ENCODE measurements at regions not wholly inside any gene's neighbourhood (a gene's known extent, or its start where the extent isn't known, plus 50 kb on each side); places are given as distances from the start of the nearest gene placed in this dataset.

DNA sequence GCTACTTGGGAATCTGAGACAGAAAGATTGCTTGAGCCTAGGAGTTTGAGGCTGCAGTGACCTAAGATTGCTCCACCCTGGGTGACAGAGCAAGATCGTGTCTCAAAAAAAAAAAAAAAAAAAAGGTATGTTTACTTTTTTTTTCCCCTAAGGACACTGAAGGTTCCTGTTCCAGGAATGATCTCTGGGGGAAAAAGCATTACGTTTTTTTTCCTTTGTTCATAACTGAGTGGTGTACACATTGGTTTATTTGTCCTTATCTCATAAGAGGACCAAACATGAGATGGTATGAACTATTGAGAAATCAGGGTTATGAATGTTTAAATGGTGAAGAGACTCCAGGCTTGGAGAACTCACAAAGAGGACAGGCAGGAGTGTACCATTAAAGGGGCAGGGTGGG, 120.4 kb upstream of the IL1RAPL2 start:
- no peaks in the 10 kb centered on the region for H3F3A ChIP-seq (ENCODE audit: low read depth)
- no peak overlapping the region for H3K4me3 ChIP-seq (ENCODE audit: low read length, poor library complexity, severe bottlenecking)
- no peaks in the 10 kb centered on the region for H3K79me2 ChIP-seq (ENCODE audit: insufficient read depth, low read length)
- no peak overlapping the region for H3K4me2 ChIP-seq (ENCODE audit: low read depth, low read length, poor library complexity, severe bottlenecking)
- no peak overlapping the region for H2AFZ ChIP-seq (ENCODE audit: low read length)
- H4K20me1 ChIP-seq (ENCODE audit: insufficient read depth, low read length, poor library complexity, severe bottlenecking) = no peaks in the 10 kb centered on the region
- no peaks in the 10 kb centered on the region for H3K9me2 ChIP-seq (replicated peaks; ENCODE audit: low read depth, low read length)
- no peaks in the 10 kb centered on the region for H3K9me3 ChIP-seq (ENCODE audit: insufficient read depth, low read depth, low read length)
- no peak overlapping the region for H3K9ac ChIP-seq (ENCODE audit: low read depth, low read length, poor library complexity, severe bottlenecking)
- no peaks in the 10 kb centered on the region for H3K27me3 ChIP-seq (ENCODE audit: insufficient read depth, low read length, poor library complexity, severe bottlenecking)
- TF ChIP-seq CTCF (conservative IDR thresholded peaks at IDR 0.05; ENCODE audit: low read length) = no peak
- no peak for TF ChIP-seq EZH2phosphoT487 (IDR thresholded peaks at IDR 0.05; ENCODE audit: borderline replicate concordance)
- H3K36me3 ChIP-seq (ENCODE audit: insufficient read depth, low read length) = no peaks in the 10 kb centered on the region
- no peaks in the 10 kb centered on the region for H3K4me1 ChIP-seq (ENCODE audit: insufficient read depth, low read length, poor library complexity, severe bottlenecking)

DNA sequence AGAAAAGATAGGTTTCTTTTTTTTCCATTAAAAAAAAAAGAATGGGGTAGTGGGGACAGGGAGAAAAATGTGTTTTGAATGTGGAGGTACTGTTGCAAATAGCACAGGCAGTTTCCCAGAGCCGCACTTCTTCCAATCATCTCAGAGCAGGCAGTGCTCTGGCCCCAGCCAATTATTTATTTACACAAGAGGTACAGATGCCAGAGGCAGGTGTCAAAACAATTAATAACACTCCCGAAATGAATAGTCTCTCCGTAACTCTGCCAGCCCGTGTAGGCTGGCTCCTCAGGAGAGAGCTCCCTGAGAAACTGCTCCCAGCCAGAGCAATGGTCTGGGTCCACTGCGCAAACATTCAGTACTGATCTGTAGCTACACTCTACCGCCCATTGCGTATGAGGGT, 130.8 kb upstream of the IL1RAPL2 start:
- Histone ChIP-seq H2AFZ (ENCODE audit: low read length) (no peak overlapping the region), H3K4me3 (ENCODE audit: low read length, poor library complexity, severe bottlenecking) (no peak overlapping the region), H4K20me1 (ENCODE audit: insufficient read depth, low read length, poor library complexity, severe bottlenecking) (no peaks in the 10 kb centered on the region), H3K36me3 (ENCODE audit: insufficient read depth, low read length) (no peaks in the 10 kb centered on the region), H3K9me2 (replicated peaks; ENCODE audit: low read depth, low read length) (no peaks in the 10 kb centered on the region), H3F3A (ENCODE audit: low read depth) (no peaks in the 10 kb centered on the region), H3K27me3 (ENCODE audit: insufficient read depth, low read length, poor library complexity, severe bottlenecking) (no peaks in the 10 kb centered on the region), H3K9ac (ENCODE audit: low read depth, low read length, poor library complexity, severe bottlenecking) (no peak overlapping the region), H3K4me1 (ENCODE audit: insufficient read depth, low read length, poor library complexity, severe bottlenecking) (no peaks in the 10 kb centered on the region), H3K79me2 (ENCODE audit: insufficient read depth, low read length) (no peaks in the 10 kb centered on the region), H3K4me2 (ENCODE audit: low read depth, low read length, poor library complexity, severe bottlenecking) (no peak overlapping the region), H3K9me3 (ENCODE audit: insufficient read depth, low read depth, low read length) (no peaks in the 10 kb centered on the region)
- TF ChIP-seq EZH2phosphoT487 (IDR thresholded peaks at IDR 0.05; ENCODE audit: borderline replicate concordance) = no peak
- no peak for TF ChIP-seq CTCF (conservative IDR thresholded peaks at IDR 0.05; ENCODE audit: low read length)

DNA sequence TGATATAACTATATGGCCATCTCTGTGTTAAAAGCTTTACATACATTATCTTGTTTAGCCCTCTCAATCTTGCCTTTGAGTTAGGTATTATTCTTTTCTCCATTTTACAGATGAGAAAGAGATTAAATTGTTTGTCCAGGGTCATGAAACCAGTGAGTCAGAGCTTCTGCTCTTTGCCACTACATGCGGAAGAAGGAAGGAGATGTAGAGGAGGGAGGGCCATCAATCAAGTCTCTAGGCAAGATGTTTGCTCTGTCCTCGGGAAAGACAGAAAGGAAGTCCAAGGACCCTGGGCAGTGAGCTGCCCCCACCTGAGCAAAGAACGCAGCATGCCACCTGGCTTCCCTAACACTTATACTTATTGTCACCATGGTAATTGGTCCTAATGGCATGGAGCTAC, 133.7 kb upstream of the IL1RAPL2 start:
- no peaks in the 10 kb centered on the region for H3K27me3 ChIP-seq (ENCODE audit: insufficient read depth, low read length, poor library complexity, severe bottlenecking)
- no peaks in the 10 kb centered on the region for H3K36me3 ChIP-seq (ENCODE audit: insufficient read depth, low read length)
- no peaks in the 10 kb centered on the region for H4K20me1 ChIP-seq (ENCODE audit: insufficient read depth, low read length, poor library complexity, severe bottlenecking)
- H3K9me3 ChIP-seq (ENCODE audit: insufficient read depth, low read depth, low read length) = no peaks in the 10 kb centered on the region
- no peaks in the 10 kb centered on the region for H3K79me2 ChIP-seq (ENCODE audit: insufficient read depth, low read length)
- H3K9ac ChIP-seq (ENCODE audit: low read depth, low read length, poor library complexity, severe bottlenecking) = no peak overlapping the region
- no peaks in the 10 kb centered on the region for H3K4me1 ChIP-seq (ENCODE audit: insufficient read depth, low read length, poor library complexity, severe bottlenecking)
- H3K4me2 ChIP-seq (ENCODE audit: low read depth, low read length, poor library complexity, severe bottlenecking) = no peak overlapping the region
- no peaks in the 10 kb centered on the region for H3F3A ChIP-seq (ENCODE audit: low read depth)
- H3K4me3 ChIP-seq (ENCODE audit: low read length, poor library complexity, severe bottlenecking) = no peak overlapping the region
- TF ChIP-seq CTCF (conservative IDR thresholded peaks at IDR 0.05; ENCODE audit: low read length) (no peak), EZH2phosphoT487 (IDR thresholded peaks at IDR 0.05; ENCODE audit: borderline replicate concordance) (no peak)
- no peaks in the 10 kb centered on the region for H3K9me2 ChIP-seq (replicated peaks; ENCODE audit: low read depth, low read length)
- H2AFZ ChIP-seq (ENCODE audit: low read length) = no peak overlapping the region
